Tibial artery (tissue), 4 donors: ENCODE measurements at regions not wholly inside any gene's neighbourhood (a gene's known extent, or its start where the extent isn't known, plus 50 kb on each side); places are given as distances from the start of the nearest gene placed in this dataset.
"Not testable (repeated sequence)": the region's sequence is repeated elsewhere in the genome, so short reads cannot be mapped to it uniquely, and the experiment has no call there.

ENCODE experiments used
- DNase-seq, 2 donors: peaks; one replicate each; pipeline ENCODE4 v3.0.0-alpha.2; 2019
- H3K27ac ChIP-seq, 2 donors: fragments of 200-600 bp; sonication (generic) in 1 of 2; 1 replicate in 1 of 2; 2 replicates in 1 of 2; pipeline ENCODE4 v1.5.1; 2018 to 2019; ENCODE audit warnings: mild to moderate bottlenecking in 1 of 2
- H3K27me3 ChIP-seq, 2 donors: fragments of 200-600 bp; sonication (generic) in 1 of 2; one replicate each; pipeline versions ENCODE4 v1.5.1 to v1.6.0; 2016 to 2019
- H3K36me3 ChIP-seq, 3 donors: fragments of 200-600 bp; sonication (generic) in 2 of 3; one replicate each; pipeline ENCODE4 v1.5.1; 2016 to 2019; ENCODE audit warnings: mild to moderate bottlenecking in 2 of 3
- H3K4me1 ChIP-seq, 4 donors: fragments of 200-600 bp; sonication (generic) in 2 of 4; 1 replicate in 3 of 4; 2 replicates in 1 of 4; pipeline ENCODE4 v1.5.1; 2016 to 2019
- H3K4me3 ChIP-seq, 2 donors: fragments of 200-600 bp; sonication (generic) in 1 of 2; 1 replicate in 1 of 2; 2 replicates in 1 of 2; pipeline ENCODE4 v1.5.1; 2018 to 2019; ENCODE audit warnings: mild to moderate bottlenecking in 2 of 2
- H3K9me3 ChIP-seq, 3 donors: fragments of 200-600 bp; sonication (generic) in 1 of 3; one replicate each; pipeline ENCODE4 v1.5.1; 2016 to 2019
- intact Hi-C: fragments of 100-400 bp; cut with DNase I; formaldehyde crosslinking; loops from one replicate; pipeline ENCODE4 v1.15.0; 2023; ENCODE audit warnings: low total_unique reads

GRCh38 chr20:30723934-30724687 lies 533.4 kb upstream of the DEFB115 start:
- H3K27ac ChIP-seq, H3K9me3 ChIP-seq, intact Hi-C loops, H3K36me3 ChIP-seq, DNase-seq, H3K4me1 ChIP-seq: not testable (repeated sequence)
- Histone ChIP-seq H3K4me3 (peak overlapping the region in 1 of 2 donors; percentile 38), H3K27me3 (peaks cover 0 to 20% of the 10 kb centered on the region in 2 donors)

GRCh38 chr20:30724688-30725074 lies 532.8 kb upstream of the DEFB115 start:
- H3K9me3 ChIP-seq, H3K36me3 ChIP-seq, DNase-seq, H3K4me3 ChIP-seq, H3K4me1 ChIP-seq, intact Hi-C loops, H3K27ac ChIP-seq: not testable (repeated sequence)
- H3K27me3 ChIP-seq = peaks cover 0 to 20% of the 10 kb centered on the region in 2 donors

GRCh38 chr20:30725188-30725587 lies 532.3 kb upstream of the DEFB115 start:
- H3K36me3 ChIP-seq, H3K9me3 ChIP-seq, DNase-seq, H3K4me1 ChIP-seq, H3K4me3 ChIP-seq, H3K27ac ChIP-seq, intact Hi-C loops: not testable (repeated sequence)
- peaks cover 0 to 20% of the 10 kb centered on the region in 2 donors for H3K27me3 ChIP-seq

- H3K27ac ChIP-seq, H3K4me1 ChIP-seq, DNase-seq, H3K4me3 ChIP-seq, H3K36me3 ChIP-seq, H3K9me3 ChIP-seq, intact Hi-C loops: not testable (repeated sequence)
- H3K27me3 ChIP-seq = peaks cover 0 to 19% of the 10 kb centered on the region in 2 donors
These were observed 529.1 kb upstream of the DEFB115 start for GRCh38 chr20:30728271-30728885.
